Activated CD8-positive, alpha-beta memory T cell treated with anti-CD3 and anti-CD28 coated beads, Interleukin-2, amount 50 U/mL, for 24 hours (primary cell): ENCODE measurements at regions not wholly inside any gene's neighbourhood (a gene's known extent, or its start where the extent isn't known, plus 50 kb on each side); places are given as distances from the start of the nearest gene placed in this dataset.

Source experiments
- DNase-seq: peaks from one replicate; pipeline ENCODE4 v3.0.0-alpha.2; 2020; ENCODE audit errors: extremely low read depth

GRCh38 chr2:144242311-144242710 lies 277.6 kb downstream of the ZEB2 start:
- no peak for DNase-seq

- no peak for DNase-seq
Measured at GRCh38 chr2:144241801-144242200, 278.1 kb downstream of the ZEB2 start.

- DNase-seq, result no peak
Measured at GRCh38 chr2:144240656-144241339, 279.1 kb downstream of the ZEB2 start.

- DNase-seq, result no peak
Measured at GRCh38 chr2:144239726-144240125, 280.2 kb downstream of the ZEB2 start.

DNA sequence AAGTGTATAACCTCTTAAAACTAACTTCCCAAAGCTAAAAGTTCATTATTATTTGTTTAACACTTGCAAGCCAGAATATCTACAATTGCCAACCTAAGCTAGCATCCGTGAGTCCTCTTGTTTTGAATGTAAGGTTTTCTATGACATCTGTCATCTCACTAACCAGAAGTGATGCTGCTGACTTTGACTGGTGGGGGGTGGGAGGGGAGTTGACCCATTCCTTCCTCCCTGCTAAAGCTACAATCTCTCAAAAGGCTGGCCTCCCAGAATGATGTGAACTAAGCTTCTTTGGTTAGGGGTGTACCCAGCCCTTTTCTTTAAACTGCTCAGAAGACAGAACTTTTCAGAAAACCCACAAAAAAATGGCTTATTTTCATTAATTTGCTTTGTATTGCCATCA lies 280.6 kb downstream of the ZEB2 start:
- DNase-seq, result no peak

- DNase-seq, result no peak
Measured at GRCh38 chr2:144237830-144238627, 281.9 kb downstream of the ZEB2 start.

- no peak for DNase-seq
Measured at GRCh38 chr2:144237108-144237507, 282.8 kb downstream of the ZEB2 start.

GRCh38 chr2:144235050-144235449 lies 284.9 kb downstream of the ZEB2 start:
- no peak for DNase-seq

DNA sequence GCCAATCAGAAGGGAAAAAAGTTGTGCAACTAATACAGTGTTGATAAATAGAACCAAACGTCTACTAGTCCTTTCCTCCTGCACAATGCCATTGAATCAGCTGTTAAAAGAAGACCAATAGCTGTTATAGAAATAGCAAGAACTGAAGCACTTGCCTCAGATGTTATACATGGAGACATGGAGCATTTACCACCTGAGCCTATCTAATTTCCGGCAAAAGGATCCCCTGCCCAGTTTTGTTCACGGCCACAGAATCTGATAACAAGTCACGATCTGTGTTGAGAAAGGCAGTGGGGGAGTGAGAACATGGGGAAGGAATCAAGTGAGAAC lies 285.4 kb downstream of the ZEB2 start:
- no peak for DNase-seq

DNA sequence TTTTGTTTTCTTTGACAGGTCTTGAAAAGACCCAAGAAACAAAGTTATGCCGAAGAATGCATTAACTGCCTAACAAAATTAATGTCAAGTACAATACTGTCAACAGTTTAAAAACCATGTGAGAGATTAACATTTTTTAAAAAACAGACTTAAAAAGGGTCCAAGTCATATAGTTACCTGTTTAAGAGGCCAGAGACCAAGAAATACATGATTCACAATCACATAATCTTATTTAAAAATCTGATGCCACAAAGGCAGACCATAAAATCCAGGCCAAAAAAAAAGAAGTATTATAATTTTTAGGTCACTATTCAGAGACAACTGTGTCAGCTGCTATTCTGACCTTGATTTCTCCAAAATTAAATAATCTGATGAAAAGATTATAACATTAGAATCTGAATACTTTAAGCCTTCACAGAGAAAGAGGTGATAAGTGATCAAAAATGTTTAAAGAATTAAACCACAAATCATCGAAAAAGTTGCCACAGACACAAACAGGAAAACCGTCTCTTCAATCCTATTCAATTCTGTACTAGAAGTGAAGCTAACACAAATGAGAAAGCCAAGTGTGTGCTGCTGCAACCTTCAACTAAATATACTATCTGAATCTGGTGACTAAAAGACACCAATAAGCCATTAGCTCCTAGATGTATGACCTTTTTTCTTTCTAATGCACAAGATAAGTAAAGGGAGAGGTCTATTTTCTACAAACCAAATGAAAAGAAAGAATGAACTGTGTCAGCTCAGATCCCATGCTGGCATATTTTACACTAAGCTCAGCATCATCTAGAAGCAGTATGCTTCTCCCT lies 286.0 kb downstream of the ZEB2 start:
- DNase-seq, result no peak

DNA sequence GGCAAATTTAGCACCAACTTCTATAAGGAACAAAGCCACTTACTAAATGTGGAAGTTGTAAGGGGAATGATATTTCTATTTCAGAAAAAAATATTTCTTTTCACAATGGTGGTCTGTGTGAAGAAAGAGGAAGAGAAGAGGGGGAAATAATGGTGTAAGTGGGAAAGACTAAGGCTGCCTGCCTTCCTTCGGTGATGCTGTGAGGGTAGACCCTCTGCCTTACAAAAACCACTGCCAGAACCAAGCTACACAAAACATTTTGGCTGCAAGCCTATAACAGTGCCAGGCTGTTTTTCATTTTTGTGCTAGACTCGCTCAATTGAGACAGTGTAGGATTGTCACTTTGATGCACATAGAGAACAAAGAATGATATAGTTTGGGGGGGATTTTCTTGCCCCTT lies 286.6 kb downstream of the ZEB2 start:
- DNase-seq, result no peak

DNA sequence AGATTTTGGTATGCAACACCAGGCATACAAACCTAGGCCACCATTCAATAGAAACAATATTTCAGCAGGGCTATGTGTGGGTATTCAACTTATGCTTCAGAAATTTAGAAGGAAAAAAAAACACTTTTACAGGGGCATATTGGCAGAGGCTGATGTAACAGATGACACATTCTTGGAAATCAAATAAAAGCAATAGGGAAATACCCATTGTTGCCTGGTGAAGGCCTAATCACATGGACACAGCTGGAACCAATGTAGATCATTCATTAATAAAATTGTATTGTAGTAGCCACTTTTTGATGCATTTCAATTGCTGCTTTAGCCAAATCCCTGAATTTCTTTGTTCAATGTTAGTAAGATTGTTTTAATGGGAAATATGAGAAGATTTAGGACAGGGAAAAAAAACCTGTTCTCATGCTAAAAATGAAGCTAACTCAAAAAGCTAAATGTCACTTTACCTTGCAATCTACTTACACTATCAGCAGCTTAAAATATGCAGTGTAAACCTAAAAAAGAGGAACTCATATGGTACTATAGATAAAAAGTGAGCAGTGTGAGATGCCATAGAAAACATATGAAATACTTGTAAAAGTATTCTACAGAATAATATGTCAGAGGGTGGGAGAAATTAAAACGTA lies 289.4 kb downstream of the ZEB2 start:
- no peak for DNase-seq

- no peak for DNase-seq
Measured at GRCh38 chr2:144230033-144230432, 289.9 kb downstream of the ZEB2 start.

DNA sequence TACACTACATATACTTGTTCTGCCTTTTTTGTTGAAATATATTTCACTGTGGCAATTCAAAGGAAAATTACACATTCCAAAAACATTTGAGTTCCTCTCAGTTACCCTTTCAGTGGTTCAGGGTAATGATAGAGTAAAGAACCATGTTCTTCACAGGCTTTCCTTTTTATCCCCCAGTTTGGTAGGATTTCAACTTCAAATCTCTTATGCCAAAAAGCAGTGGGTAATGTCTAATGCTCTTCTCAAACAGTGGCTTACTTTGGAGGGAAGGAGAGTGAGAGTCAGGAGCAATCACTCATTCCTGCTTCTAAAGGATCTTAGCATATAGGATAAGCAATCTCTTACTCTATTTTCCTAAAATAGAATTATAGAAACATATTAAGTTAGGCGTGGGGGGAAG lies 290.6 kb downstream of the ZEB2 start:
- no peak for DNase-seq

GRCh38 chr2:144227427-144228105 lies 292.4 kb downstream of the ZEB2 start:
- DNase-seq, result no peak

- no peak for DNase-seq
Measured at GRCh38 chr2:144225076-144225475, 294.8 kb downstream of the ZEB2 start.

DNA sequence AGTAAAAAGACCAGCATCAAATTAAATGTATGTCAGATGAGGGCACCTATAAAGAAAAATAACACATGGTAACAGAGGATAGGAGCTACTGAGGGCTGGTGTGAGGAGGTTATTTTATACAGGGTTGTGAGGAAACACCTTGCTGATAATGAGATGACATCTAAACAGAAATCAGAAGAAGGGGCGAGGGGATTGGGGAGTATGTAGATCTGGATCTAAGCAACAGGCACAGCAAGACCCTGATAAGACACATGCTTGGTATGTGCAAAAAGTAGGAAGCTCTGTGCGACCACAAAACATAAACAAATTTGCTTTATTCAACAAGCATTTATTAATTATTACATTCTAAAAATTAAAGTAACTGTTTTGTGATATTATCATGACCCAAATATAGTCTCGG lies 295.4 kb downstream of the ZEB2 start:
- no peak for DNase-seq

DNA sequence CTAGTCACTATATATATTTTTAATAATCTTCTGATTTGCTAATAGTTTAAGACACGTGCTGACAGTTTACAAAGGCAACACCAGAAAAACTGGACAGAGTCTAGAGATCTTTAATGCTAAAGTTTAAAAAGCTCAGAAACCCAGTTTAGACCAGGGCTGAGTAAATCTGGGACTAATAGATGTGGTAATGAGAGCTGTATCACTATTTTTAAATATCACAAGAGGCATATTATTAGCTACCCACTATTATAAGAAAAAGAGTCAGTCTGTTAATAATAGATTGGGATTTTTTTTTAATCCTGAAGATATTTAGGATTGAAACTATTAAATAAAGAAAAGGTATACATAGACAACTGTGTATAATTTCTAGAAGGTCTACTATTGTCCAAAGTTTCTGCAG lies 299.9 kb downstream of the ZEB2 start:
- DNase-seq, result no peak

DNA sequence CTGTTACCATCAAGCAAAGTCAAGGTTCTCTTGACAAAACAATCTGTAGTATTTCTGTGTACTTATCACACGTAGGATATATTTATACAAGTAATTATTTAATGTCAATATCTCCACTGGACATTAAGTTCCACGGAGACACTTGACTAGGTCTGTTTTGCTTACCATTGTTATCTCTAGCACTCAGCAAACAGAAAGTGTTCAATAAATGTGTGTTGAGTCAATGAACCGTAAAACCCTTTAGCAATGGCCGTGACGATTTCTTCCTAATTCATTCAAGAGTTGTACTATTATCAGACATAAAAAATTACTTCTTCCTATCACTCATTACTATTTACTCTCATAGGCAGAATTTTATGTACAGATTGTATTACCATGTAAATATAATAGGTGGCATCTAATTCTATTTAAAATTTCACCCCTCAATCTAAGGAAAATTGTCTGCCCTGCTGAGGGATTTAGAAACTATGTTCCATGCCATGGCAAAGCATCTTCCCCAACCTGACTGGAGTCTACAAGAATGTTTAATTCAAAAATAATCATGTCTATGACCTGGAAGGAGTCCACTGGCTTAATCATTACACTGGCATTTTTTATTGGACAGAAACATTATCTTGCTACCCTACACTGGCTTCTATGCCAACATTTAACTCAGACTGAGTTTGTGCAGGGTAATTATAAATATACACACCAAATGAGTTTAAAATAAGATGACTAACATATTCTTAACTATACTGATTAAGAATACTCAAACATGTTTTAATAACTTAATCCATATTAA lies 301.9 kb downstream of the ZEB2 start:
- DNase-seq, result no peak

GRCh38 chr2:144215701-144216675 lies 303.9 kb downstream of the ZEB2 start:
- no peak for DNase-seq
